ENCODE measurements at regions not wholly inside any gene's neighbourhood (a gene's known extent, or its start where the extent isn't known, plus 50 kb on each side); places are given as distances from the start of the nearest gene placed in this dataset.
"Not testable (repeated sequence)": the region's sequence is repeated elsewhere in the genome, so short reads cannot be mapped to it uniquely, and the experiment has no call there.

- not testable (repeated sequence) for TF ChIP-seq POLR2AphosphoS5 (IDR thresholded peaks at IDR 0.05; ENCODE audit: low read length); JUND (IDR thresholded peaks at IDR 0.05; ENCODE audit: low read depth, low read length); CTCF (IDR thresholded peaks at IDR 0.05 in 2 of 3, conservative IDR thresholded peaks at IDR 0.05 in 1 of 3; ENCODE audit: control insufficient read depth in 2 of 3, extremely low read depth in 1 of 3, insufficient read depth in 1 of 3, low read depth in 3 of 3, low read length in 3 of 3); ZNF274 (IDR thresholded peaks at IDR 0.05; ENCODE audit: insufficient read depth, insufficient read length)
- TF ChIP-seq, protein P1, sequence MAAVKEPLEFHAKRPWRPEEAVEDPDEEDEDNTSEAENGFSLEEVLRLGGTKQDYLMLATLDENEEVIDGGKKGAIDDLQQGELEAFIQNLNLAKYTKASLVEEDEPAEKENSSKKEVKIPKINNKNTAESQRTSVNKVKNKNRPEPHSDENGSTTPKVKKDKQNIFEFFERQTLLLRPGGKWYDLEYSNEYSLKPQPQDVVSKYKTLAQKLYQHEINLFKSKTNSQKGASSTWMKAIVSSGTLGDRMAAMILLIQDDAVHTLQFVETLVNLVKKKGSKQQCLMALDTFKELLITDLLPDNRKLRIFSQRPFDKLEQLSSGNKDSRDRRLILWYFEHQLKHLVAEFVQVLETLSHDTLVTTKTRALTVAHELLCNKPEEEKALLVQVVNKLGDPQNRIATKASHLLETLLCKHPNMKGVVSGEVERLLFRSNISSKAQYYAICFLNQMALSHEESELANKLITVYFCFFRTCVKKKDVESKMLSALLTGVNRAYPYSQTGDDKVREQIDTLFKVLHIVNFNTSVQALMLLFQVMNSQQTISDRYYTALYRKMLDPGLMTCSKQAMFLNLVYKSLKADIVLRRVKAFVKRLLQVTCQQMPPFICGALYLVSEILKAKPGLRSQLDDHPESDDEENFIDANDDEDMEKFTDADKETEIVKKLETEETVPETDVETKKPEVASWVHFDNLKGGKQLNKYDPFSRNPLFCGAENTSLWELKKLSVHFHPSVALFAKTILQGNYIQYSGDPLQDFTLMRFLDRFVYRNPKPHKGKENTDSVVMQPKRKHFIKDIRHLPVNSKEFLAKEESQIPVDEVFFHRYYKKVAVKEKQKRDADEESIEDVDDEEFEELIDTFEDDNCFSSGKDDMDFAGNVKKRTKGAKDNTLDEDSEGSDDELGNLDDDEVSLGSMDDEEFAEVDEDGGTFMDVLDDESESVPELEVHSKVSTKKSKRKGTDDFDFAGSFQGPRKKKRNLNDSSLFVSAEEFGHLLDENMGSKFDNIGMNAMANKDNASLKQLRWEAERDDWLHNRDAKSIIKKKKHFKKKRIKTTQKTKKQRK (IDR thresholded peaks at IDR 0.05; ENCODE audit: low read depth, low read length) = not testable (repeated sequence)
Measured at GRCh38 chr17:20727201-20727600, 147.7 kb downstream of the CDRT15L2 start.

Measured in GM12878 (cell line).